Panc1 (cell line): ENCODE measurements at regions not wholly inside any gene's neighbourhood (a gene's known extent, or its start where the extent isn't known, plus 50 kb on each side); places are given as distances from the start of the nearest gene placed in this dataset.

Experiments used
- CTCF ChIP-seq: fragments of 450-650 bp; IDR thresholded peaks from 2 replicates; pipeline ENCODE4 v1.5.1; 2017; ENCODE audit warnings: mild to moderate bottlenecking
- POLR2AphosphoS5 ChIP-seq: IDR thresholded peaks from 2 replicates; pipeline ENCODE4 v1.6.1; 2012; ENCODE audit warnings: mild to moderate bottlenecking, low read depth, low read length, moderate library complexity
- REST ChIP-seq, 2 experiments: IDR thresholded peaks; 2 replicates each; pipeline ENCODE4 v1.6.1; 2011 to 2012; ENCODE audit warnings: low read depth in 2 of 2, control low read depth in 1 of 2, low read length in 1 of 2, mild to moderate bottlenecking in 1 of 2, moderate library complexity in 1 of 2; ENCODE audit not compliant: insufficient read depth in 1 of 2
- SIN3A ChIP-seq: IDR thresholded peaks from 2 replicates; pipeline ENCODE4 v1.6.1; 2012; ENCODE audit warnings: low read depth, mild to moderate bottlenecking, low read length, moderate library complexity, borderline replicate concordance; ENCODE audit not compliant: insufficient read depth
- TCF7L2 ChIP-seq: IDR thresholded peaks from 2 replicates; pipeline ENCODE4 v1.6.1; 2011; ENCODE audit warnings: mild to moderate bottlenecking, low read depth, low read length, inconsistent platforms

- TF ChIP-seq CTCF (no peak), SIN3A (no peak), POLR2AphosphoS5 (no peak), TCF7L2 (no peak), REST (IDR thresholded peaks at IDR 0.05; ENCODE audit: insufficient read depth in 1 of 2, low read depth in 2 of 2, low read length in 1 of 2) (no peak)
These were observed 547.8 kb upstream of the CITED2 start for GRCh38 chr6:139922236-139922635.
